ENCODE measurements at regions not wholly inside any gene's neighbourhood (a gene's known extent, or its start where the extent isn't known, plus 50 kb on each side); places are given as distances from the start of the nearest gene placed in this dataset.

DNA sequence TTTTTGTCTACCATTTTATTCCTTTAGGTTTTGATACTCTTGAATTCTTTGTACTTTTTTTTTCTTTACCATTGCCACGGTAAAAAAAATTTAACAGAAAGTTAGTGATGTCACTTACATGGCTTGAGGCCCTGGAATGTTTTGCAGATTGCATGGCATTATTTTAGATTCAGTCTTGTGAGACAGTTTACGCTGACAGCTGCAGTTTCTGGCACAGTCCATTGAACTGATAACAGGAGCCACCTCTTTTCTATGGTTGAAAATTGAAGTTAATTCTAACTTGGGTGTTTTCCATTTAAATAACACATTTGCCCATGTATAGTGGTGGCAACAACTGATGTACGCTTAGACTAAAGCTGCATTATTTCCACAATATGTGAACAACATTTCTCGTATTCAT lies 1028.5 kb downstream of the CDH18 start:
- H3K36me3 Mint-ChIP-seq (ENCODE audit: low read depth) = no peaks in the 10 kb centered on the region
- no peak for ATAC-seq (ENCODE audit: low read depth)
- ChIA-PET CTCF (no interaction called here), POLR2A (no interaction called here)
- intact Hi-C loops (cut with micrococcal nuclease) = no loop called here
- TF ChIP-seq, protein P1, sequence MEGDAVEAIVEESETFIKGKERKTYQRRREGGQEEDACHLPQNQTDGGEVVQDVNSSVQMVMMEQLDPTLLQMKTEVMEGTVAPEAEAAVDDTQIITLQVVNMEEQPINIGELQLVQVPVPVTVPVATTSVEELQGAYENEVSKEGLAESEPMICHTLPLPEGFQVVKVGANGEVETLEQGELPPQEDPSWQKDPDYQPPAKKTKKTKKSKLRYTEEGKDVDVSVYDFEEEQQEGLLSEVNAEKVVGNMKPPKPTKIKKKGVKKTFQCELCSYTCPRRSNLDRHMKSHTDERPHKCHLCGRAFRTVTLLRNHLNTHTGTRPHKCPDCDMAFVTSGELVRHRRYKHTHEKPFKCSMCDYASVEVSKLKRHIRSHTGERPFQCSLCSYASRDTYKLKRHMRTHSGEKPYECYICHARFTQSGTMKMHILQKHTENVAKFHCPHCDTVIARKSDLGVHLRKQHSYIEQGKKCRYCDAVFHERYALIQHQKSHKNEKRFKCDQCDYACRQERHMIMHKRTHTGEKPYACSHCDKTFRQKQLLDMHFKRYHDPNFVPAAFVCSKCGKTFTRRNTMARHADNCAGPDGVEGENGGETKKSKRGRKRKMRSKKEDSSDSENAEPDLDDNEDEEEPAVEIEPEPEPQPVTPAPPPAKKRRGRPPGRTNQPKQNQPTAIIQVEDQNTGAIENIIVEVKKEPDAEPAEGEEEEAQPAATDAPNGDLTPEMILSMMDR (IDR thresholded peaks at IDR 0.05) = no peak
- no peaks in the 10 kb centered on the region for H3K4me1 Mint-ChIP-seq
- no peak for DNase-seq
- H3K9me3 Mint-ChIP-seq = no peaks in the 10 kb centered on the region
- H3K27ac Mint-ChIP-seq = no peak overlapping the region
- H3K27me3 Mint-ChIP-seq = no peaks in the 10 kb centered on the region
- no peak overlapping the region for H3K4me3 Mint-ChIP-seq

DNA sequence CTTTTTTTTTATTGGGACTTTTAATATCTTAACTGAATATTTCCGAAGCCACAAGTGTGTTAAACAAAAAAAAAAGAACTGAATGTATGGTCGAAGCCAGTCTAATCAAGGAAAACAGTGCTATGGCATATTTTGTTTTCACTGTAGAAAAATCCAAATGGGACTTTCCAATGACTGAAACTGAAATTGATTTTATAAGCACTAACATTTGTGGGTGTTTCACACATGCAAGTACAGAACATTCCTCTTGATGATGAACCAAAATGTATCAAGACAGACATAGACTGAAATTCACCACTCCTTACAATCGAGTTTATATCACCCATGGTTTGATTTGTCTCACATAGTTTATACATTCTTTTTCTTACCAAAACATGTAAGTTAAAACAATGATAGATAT lies 1026.8 kb downstream of the CDH18 start:
- Mint-ChIP-seq H3K27ac (no peak overlapping the region), H3K27me3 (no peaks in the 10 kb centered on the region), H3K4me3 (no peak overlapping the region), H3K4me1 (no peaks in the 10 kb centered on the region), H3K9me3 (no peaks in the 10 kb centered on the region), H3K36me3 (ENCODE audit: low read depth) (no peaks in the 10 kb centered on the region)
- no peak for DNase-seq
- intact Hi-C loops (cut with micrococcal nuclease) = no loop called here
- ChIA-PET CTCF (no interaction called here), POLR2A (no interaction called here)
- TF ChIP-seq, protein P1 (IDR thresholded peaks at IDR 0.05) = no peak
- no peak for ATAC-seq (ENCODE audit: low read depth)

DNA sequence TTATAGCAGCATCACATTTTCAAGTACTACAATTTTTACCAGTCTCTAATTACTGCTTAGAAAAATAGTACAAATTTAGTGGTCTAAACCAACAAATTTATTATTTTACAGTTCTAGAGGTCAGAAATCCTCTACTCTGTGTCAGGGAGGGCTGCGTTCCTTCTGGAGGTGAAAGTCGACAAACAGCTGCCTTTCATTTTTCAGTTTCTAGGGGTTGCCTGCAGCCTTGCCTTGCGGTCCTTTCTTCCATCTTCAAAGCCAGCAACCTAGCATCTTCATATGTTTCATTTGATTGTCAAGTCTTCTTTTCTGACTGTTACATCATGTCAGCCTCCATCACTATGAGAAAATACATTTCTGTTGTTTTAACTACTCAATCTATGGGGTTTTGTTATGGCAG lies 1022.1 kb downstream of the CDH18 start:
- Mint-ChIP-seq H3K9me3 (no peaks in the 10 kb centered on the region), H3K4me1 (no peaks in the 10 kb centered on the region), H3K27me3 (no peaks in the 10 kb centered on the region), H3K4me3 (no peak overlapping the region), H3K36me3 (ENCODE audit: low read depth) (no peaks in the 10 kb centered on the region), H3K27ac (no peak overlapping the region)
- DNase-seq = no peak
- intact Hi-C loops (cut with micrococcal nuclease) = no loop called here
- TF ChIP-seq, protein P1 (IDR thresholded peaks at IDR 0.05) = no peak
- ChIA-PET CTCF (no interaction called here), POLR2A (no interaction called here)
- no peak for ATAC-seq (ENCODE audit: low read depth)

DNA sequence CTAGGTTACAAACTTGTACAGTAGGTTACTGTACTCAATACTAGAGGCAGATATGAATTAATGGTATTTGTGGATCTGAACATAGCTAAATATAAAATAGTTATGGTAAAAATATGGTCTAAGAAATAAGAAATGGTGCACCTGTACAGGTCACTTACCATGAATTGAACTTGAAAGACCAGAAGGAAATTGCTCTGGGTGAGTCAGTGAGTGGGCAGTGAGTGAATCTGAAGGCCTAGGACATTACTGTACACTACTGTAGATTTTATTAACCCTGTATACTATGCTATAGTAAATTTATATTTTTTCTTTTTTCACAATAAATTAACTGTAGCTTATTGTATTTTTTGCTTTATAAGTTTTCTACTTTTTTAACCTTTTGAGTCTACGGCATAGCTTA lies 1020.4 kb downstream of the CDH18 start:
- Mint-ChIP-seq H3K27me3 (no peaks in the 10 kb centered on the region), H3K36me3 (ENCODE audit: low read depth) (no peaks in the 10 kb centered on the region), H3K9me3 (no peaks in the 10 kb centered on the region), H3K27ac (no peak overlapping the region), H3K4me3 (no peak overlapping the region), H3K4me1 (no peaks in the 10 kb centered on the region)
- ChIA-PET POLR2A (no interaction called here), CTCF (no interaction called here)
- intact Hi-C loops (cut with micrococcal nuclease) = no loop called here
- DNase-seq (no peak), ATAC-seq (ENCODE audit: low read depth) (no peak)
- TF ChIP-seq, protein P1 (IDR thresholded peaks at IDR 0.05) = no peak

DNA sequence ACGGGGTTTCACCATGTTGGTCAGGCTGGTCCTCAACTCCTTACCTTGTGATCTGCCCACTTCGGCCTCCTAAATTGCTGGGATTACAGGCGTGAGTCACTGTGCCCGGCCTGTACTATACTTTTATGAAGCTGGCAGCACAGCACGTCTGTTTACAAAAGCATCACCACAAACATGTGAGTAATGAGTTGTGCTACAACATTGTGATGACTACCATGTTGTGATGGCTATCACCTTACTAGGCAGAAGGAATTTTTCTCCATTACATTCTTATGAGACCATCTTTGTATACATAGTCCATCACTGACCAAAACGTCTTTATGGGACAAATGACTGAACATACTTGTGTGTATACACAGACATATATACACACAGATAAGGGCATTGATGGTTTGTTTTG lies 1019.0 kb downstream of the CDH18 start:
- POLR2A ChIA-PET = no interaction called here

More for the DNA sequence above, 1019.0 kb downstream of the CDH18 start:
- H3K4me3 Mint-ChIP-seq = no peak overlapping the region
- no peak for DNase-seq
- no peak for ATAC-seq (ENCODE audit: low read depth)
- intact Hi-C loops (cut with micrococcal nuclease) = no loop called here
- no peaks in the 10 kb centered on the region for H3K27me3 Mint-ChIP-seq
- no peak overlapping the region for H3K27ac Mint-ChIP-seq
- H3K4me1 Mint-ChIP-seq = no peaks in the 10 kb centered on the region
- CTCF ChIA-PET = no interaction called here
- H3K36me3 Mint-ChIP-seq (ENCODE audit: low read depth) = no peaks in the 10 kb centered on the region
- no peaks in the 10 kb centered on the region for H3K9me3 Mint-ChIP-seq
- TF ChIP-seq, protein P1 (IDR thresholded peaks at IDR 0.05) = no peak

Data from activated B cell treated with CpG ODN at 0.5 μM for 24 hours (primary cell).